ENCODE measurements at regions not wholly inside any gene's neighbourhood (a gene's known extent, or its start where the extent isn't known, plus 50 kb on each side); places are given as distances from the start of the nearest gene placed in this dataset.

- CTCF ChIA-PET: interaction anchor here (1.2 to 1.5 kb wide), 2 partner anchors 12 to 60 kb away, joined by 4 to 5 read pairs; no protein-coding TSS in a partner anchor
- no peak for ATAC-seq
- POLR2A ChIA-PET: no interaction called here
Measured at GRCh38 chr7:73966941-73967831, 60.8 kb upstream of the ELN start.

GRCh38 chr7:73967832-73968290, 60.1 kb upstream of the ELN start:
- DNase-seq (ENCODE audit: low spot score): no peak
- Mint-ChIP-seq H3K4me1 (peaks cover 6% of the 10 kb centered on the region), H3K4me3 (no peak overlapping the region), H3K27ac (no peak overlapping the region), H3K27me3 (ENCODE audit: low read depth) (peaks cover 4% of the 10 kb centered on the region), H3K36me3 (peaks cover 17% of the 10 kb centered on the region), H3K9me3 (peaks cover 25% of the 10 kb centered on the region)
- ChIA-PET CTCF (interaction anchor here (1.2 to 3.7 kb wide), 4 partner anchors 11 to 76 kb away, joined by 4 to 16 read pairs (median 5); no protein-coding TSS in a partner anchor), POLR2A (interaction anchor here (0.6 kb wide), 1 partner anchor 361 kb away, joined by 3 read pairs; no protein-coding TSS in a partner anchor)
- no peak for ATAC-seq
- TF ChIP-seq TCF7 (CRISPR knock-in tag; IDR thresholded peaks at IDR 0.05; ENCODE audit: low read depth): no peak
- no peak for TF ChIP-seq USF2 (CRISPR knock-in tag; IDR thresholded peaks at IDR 0.05)
- TF ChIP-seq AR (CRISPR knock-in tag; IDR thresholded peaks at IDR 0.05): no peak
- no peak for TF ChIP-seq TEAD1 (CRISPR knock-in tag; IDR thresholded peaks at IDR 0.05)
- TF ChIP-seq SOX15 (CRISPR knock-in tag; IDR thresholded peaks at IDR 0.05): no peak
- no peak for TF ChIP-seq ZNF396 (CRISPR knock-in tag; IDR thresholded peaks at IDR 0.05; ENCODE audit: borderline replicate concordance)
- TF ChIP-seq ZNF232 (CRISPR knock-in tag; IDR thresholded peaks at IDR 0.05): no peak
- TF ChIP-seq USF1 (CRISPR knock-in tag; IDR thresholded peaks at IDR 0.05): no peak
- no peak for TF ChIP-seq CDX4 (CRISPR knock-in tag; IDR thresholded peaks at IDR 0.05; ENCODE audit: borderline replicate concordance)
- no peak for TF ChIP-seq MXD4 (CRISPR knock-in tag; IDR thresholded peaks at IDR 0.05; ENCODE audit: borderline replicate concordance)
- no peak for TF ChIP-seq FOXK1 (CRISPR knock-in tag; IDR thresholded peaks at IDR 0.05)
- no peak for TF ChIP-seq NFYB (CRISPR knock-in tag; conservative IDR thresholded peaks at IDR 0.05; ENCODE audit: low read depth)
- no peak for TF ChIP-seq ZNF219 (CRISPR knock-in tag; IDR thresholded peaks at IDR 0.05; ENCODE audit: borderline replicate concordance)
- TF ChIP-seq ETV6 (CRISPR knock-in tag; IDR thresholded peaks at IDR 0.05): no peak
- no peak for TF ChIP-seq ATF1 (CRISPR knock-in tag; IDR thresholded peaks at IDR 0.05)
- TF ChIP-seq ELF4 (CRISPR knock-in tag; IDR thresholded peaks at IDR 0.05; ENCODE audit: low read depth): no peak

More at GRCh38 chr7:73966941-73967831, 60.8 kb upstream of the ELN start:
- Mint-ChIP-seq H3K4me1 (peaks cover 6% of the 10 kb centered on the region), H3K36me3 (peaks cover 17% of the 10 kb centered on the region), H3K9me3 (peaks cover 29% of the 10 kb centered on the region), H3K4me3 (no peak overlapping the region), H3K27ac (0 out of 2 replicates have a peak overlapping the region, but pooled peaks have one; percentile 22), H3K27me3 (ENCODE audit: low read depth) (peaks cover 4% of the 10 kb centered on the region)
- no peak for DNase-seq (ENCODE audit: low spot score)
- TF ChIP-seq GRHL2 (CRISPR knock-in tag; IDR thresholded peaks at IDR 0.05; ENCODE audit: insufficient replicate concordance, severe bottlenecking) (no peak), ZNF423 (CRISPR knock-in tag; IDR thresholded peaks at IDR 0.05) (no peak), SMAD4 (CRISPR knock-in tag; IDR thresholded peaks at IDR 0.05) (no peak)
